ENCODE measurements at regions not wholly inside any gene's neighbourhood (a gene's known extent, or its start where the extent isn't known, plus 50 kb on each side); places are given as distances from the start of the nearest gene placed in this dataset.

DNA sequence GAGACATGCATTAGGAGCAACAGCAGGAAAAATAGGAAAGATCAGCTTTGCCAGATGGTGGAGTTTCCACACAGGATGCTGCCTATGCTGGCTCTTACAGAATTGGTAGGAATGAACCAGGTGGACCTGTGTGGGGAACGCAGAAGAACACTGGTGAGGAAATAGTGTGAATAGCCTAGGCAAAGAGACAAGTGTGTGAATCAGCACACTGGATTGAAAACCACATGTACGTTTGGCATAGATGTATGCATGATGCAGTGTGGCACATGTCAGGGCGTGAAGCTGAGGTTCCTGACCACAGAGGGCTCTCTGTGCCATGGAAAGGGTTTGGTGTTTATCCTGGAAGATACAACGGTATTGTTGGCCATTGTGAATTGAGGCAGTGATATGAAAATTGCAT, 156.5 kb upstream of the SLC10A2 start:
- H3K4me3 Mint-ChIP-seq = no peak overlapping the region
- no peak for ATAC-seq (replicated peaks)
- peaks cover 0 to 4% of the 10 kb centered on the region in 2 donors for H3K27me3 Mint-ChIP-seq
- no peak overlapping the region for H3K27ac Mint-ChIP-seq
- H3K9me3 Mint-ChIP-seq = no peaks in the 10 kb centered on the region
- no peak for DNase-seq
- H3K36me3 Mint-ChIP-seq = no peaks in the 10 kb centered on the region
- no peaks in the 10 kb centered on the region for H3K4me1 Mint-ChIP-seq

- Mint-ChIP-seq H3K27me3 (peaks cover 0 to 7% of the 10 kb centered on the region in 2 donors), H3K27ac (no peak overlapping the region), H3K9me3 (no peaks in the 10 kb centered on the region), H3K4me3 (no peak overlapping the region), H3K36me3 (no peaks in the 10 kb centered on the region), H3K4me1 (no peaks in the 10 kb centered on the region)
- ATAC-seq (replicated peaks) (no peak), DNase-seq (no peak)
Observed at GRCh38 chr13:103218253-103218652, 152.0 kb upstream of the SLC10A2 start.

DNA sequence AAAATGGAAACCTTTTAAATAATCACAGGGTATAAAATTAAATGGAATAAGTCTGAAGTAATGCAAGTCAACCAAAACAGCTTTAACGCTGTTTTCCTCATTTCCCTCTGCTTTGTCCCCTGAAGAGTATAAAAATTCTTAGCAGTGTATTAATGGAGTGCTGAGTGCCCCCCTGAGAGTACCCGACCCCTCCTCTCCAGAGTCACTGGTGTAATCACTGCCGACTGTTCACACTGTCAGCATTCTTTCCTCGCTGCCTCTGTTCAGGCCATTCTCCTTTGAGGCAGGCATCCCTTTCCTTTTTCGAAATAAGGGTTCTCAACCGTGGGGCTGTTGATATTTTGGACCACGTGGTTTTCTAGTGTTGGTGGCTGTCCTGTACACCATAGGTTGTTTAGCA, 146.9 kb upstream of the SLC10A2 start:
- no peak overlapping the region for H3K27ac Mint-ChIP-seq
- peaks cover 0 to 4% of the 10 kb centered on the region in 2 donors for H3K27me3 Mint-ChIP-seq
- H3K36me3 Mint-ChIP-seq = no peaks in the 10 kb centered on the region
- ATAC-seq (replicated peaks) (no peak), DNase-seq (no peak)
- H3K9me3 Mint-ChIP-seq = no peaks in the 10 kb centered on the region
- no peaks in the 10 kb centered on the region for H3K4me1 Mint-ChIP-seq
- no peak overlapping the region for H3K4me3 Mint-ChIP-seq

DNA sequence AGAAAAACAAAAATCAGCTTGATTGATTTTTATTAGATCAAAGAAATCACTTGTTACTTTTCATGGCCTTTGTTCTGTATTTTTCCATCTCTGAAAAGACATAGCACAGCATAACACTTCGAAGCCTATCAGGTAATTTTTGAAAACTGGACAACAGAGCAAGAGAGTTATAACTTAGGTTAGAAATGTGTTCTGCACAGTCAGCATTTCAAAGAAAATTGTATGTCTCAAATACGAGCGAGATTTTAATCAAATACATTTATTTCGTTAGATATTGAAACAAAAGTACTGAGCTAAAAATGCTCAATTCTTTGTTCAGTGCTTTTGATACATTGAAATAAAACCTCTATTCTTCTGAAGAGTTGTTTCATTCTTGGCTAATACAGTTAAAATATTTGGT, 144.1 kb upstream of the SLC10A2 start:
- Mint-ChIP-seq H3K27me3 (peaks cover 0 to 2% of the 10 kb centered on the region in 2 donors), H3K4me3 (no peak overlapping the region)

DNA sequence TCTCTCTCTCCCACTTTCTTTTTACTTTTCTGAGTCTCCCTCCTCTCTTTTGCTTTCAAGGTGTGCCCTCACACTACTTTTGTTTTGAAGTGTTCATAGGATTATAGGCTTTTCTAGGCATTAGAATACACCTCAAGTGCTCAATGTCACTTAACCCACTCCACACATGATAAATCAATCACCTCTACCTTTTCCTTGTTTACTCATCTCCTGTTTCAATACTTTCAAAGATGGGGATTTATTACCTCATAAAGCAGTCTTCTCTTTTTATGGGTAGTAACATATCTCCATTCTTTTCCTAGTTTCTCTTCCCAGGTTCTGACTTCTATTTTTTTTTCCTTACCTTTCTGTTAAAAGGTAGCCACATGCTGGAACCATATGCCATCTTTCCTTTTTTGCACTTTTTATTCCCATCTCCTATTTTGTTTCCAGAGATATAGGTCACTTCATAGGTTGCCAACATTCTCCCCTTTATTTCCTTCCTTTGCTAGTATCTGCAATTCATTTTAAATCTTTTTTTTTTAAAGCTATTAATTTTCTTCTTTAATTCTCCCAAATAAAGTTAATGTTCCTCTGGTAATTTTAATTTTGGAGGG, 137.6 kb upstream of the SLC10A2 start:
- ATAC-seq (replicated peaks) (no peak), DNase-seq (no peak)
- peaks cover 0 to 4% of the 10 kb centered on the region in 2 donors for H3K27me3 Mint-ChIP-seq
- no peak overlapping the region for H3K27ac Mint-ChIP-seq
- peaks cover 9 to 11% of the 10 kb centered on the region in 2 donors for H3K9me3 Mint-ChIP-seq
- H3K4me1 Mint-ChIP-seq = no peaks in the 10 kb centered on the region
- H3K4me3 Mint-ChIP-seq = no peak overlapping the region
- peaks cover 0 to 2% of the 10 kb centered on the region in 2 donors for H3K36me3 Mint-ChIP-seq

More for the DNA sequence above, 144.1 kb upstream of the SLC10A2 start:
- H3K4me1 Mint-ChIP-seq = no peaks in the 10 kb centered on the region
- no peak overlapping the region for H3K27ac Mint-ChIP-seq
- ATAC-seq (replicated peaks) = no peak
- no peaks in the 10 kb centered on the region for H3K9me3 Mint-ChIP-seq
- H3K36me3 Mint-ChIP-seq = no peaks in the 10 kb centered on the region
- no peak for DNase-seq

DNA sequence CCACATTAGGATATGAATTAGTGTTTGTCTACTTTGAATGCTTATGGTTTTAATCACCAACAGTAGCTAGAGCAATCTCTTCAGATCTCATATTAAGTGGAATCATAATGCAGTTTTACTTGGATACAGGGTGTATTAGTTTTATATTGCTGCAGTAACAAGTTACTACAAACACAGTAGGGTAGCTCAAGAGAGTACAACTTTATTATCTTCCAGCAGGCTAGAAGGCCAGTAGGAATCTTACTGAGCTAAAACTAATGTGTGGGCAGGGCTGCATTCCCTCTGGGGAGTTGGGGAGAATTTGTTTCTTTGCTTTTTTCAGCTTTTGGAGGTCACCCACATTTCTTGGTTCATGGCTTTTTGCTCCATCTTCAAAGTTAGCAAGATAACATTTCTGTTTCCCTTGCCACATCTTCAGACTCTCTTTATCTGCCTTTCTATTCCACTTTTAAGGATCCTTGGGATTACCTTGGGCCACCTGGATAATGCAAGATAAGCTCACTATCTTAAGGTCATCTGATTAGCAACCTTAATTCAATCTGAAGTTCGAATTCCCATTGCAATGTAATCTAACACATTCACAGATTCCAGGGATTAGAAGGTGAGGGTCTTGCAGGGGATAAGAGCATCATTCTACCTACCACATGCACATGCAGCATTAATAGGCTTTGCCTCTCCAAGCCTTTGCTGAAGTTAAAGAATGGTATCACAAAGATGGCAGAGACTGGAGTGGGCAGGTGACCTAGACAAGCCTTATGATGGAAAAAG, 134.1 kb upstream of the SLC10A2 start:
- H3K4me3 Mint-ChIP-seq = no peak overlapping the region
- H3K36me3 Mint-ChIP-seq = peaks cover 0 to 2% of the 10 kb centered on the region in 2 donors
- DNase-seq (no peak), ATAC-seq (replicated peaks) (no peak)
- peaks cover 0 to 4% of the 10 kb centered on the region in 2 donors for H3K27me3 Mint-ChIP-seq
- no peak overlapping the region for H3K27ac Mint-ChIP-seq
- H3K9me3 Mint-ChIP-seq = peaks cover 10 to 13% of the 10 kb centered on the region in 2 donors
- no peaks in the 10 kb centered on the region for H3K4me1 Mint-ChIP-seq

DNA sequence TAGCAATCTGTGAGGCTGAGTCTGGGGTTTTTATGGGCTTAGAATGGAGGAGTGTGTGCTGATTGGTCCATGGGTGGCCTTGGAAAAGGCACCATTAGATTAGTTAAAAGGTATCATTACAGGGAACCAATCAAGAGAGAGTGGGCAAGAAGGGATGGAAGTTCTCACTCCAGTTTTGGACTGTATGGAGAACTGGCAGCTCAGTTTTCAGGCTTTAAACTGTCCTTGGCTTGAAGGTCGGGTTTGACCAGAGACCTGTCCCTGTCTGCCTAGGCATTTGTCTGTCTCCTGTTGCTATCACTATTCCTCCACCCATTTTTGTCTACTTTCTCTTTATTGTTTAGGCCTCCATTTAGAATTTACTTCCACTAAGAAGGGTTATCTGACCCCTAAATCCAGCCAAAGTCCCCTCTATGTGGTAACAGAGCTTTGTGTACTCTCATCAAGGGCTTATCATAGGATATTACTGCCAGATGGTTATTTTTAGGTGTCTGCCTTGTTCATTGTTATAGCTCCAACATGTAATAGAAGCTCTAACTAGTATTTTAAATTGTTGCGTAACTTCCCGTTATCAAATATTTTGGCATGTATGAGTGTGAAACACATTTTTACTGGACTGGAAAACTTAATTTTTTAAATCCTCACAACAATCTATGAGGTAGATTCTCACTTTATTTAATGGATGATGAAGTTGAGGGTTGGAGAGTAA, 133.3 kb upstream of the SLC10A2 start:
- DNase-seq (no peak), ATAC-seq (replicated peaks) (no peak)
- Mint-ChIP-seq H3K36me3 (peaks cover 0 to 2% of the 10 kb centered on the region in 2 donors), H3K27me3 (peaks cover 0 to 4% of the 10 kb centered on the region in 2 donors), H3K4me3 (no peak overlapping the region), H3K4me1 (no peaks in the 10 kb centered on the region), H3K27ac (no peak overlapping the region), H3K9me3 (peaks cover 10 to 13% of the 10 kb centered on the region in 2 donors)

DNA sequence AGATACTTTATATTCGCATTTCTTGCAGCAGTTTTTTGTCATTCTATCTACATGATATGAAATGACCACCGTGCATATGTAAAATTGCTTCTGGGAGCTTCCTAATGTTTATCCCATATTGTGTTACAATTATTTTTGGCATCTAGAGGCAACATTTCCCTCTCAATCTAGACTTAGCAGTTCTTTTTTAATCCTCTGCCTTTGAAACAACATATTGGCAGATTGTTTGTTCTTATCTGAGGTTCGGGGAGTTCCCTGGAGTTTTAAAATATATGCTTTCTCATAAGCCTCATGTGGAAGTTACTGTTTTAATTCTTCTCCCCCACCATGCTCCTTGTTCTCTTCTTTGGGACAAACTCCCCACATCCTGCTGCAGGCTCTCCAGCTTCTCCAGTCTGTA, 130.1 kb upstream of the SLC10A2 start:
- Mint-ChIP-seq H3K27ac (no peak overlapping the region), H3K4me3 (no peak overlapping the region), H3K9me3 (peaks cover 10 to 11% of the 10 kb centered on the region in 2 donors), H3K27me3 (no peaks in the 10 kb centered on the region), H3K4me1 (no peaks in the 10 kb centered on the region), H3K36me3 (peaks cover 0 to 2% of the 10 kb centered on the region in 2 donors)
- DNase-seq (no peak), ATAC-seq (replicated peaks) (no peak)

GRCh38 chr13:103195762-103196161, 129.5 kb upstream of the SLC10A2 start:
- Mint-ChIP-seq H3K27me3 (no peaks in the 10 kb centered on the region), H3K9me3 (peaks cover 10 to 11% of the 10 kb centered on the region in 2 donors), H3K4me3 (no peak overlapping the region), H3K4me1 (no peaks in the 10 kb centered on the region), H3K36me3 (peaks cover 0 to 2% of the 10 kb centered on the region in 2 donors), H3K27ac (no peak overlapping the region)
- ATAC-seq (replicated peaks) (no peak), DNase-seq (no peak)

GRCh38 chr13:103194871-103195270, 128.7 kb upstream of the SLC10A2 start:
- Mint-ChIP-seq H3K36me3 (peaks cover 0 to 2% of the 10 kb centered on the region in 2 donors), H3K9me3 (peaks cover 10 to 11% of the 10 kb centered on the region in 2 donors), H3K4me1 (no peaks in the 10 kb centered on the region), H3K27ac (no peak overlapping the region), H3K4me3 (no peak overlapping the region), H3K27me3 (no peaks in the 10 kb centered on the region)
- no peak for ATAC-seq (replicated peaks)
- no peak for DNase-seq

- no peak overlapping the region for H3K27ac Mint-ChIP-seq
- no peaks in the 10 kb centered on the region for H3K9me3 Mint-ChIP-seq
- no peaks in the 10 kb centered on the region for H3K4me1 Mint-ChIP-seq
- no peak overlapping the region for H3K4me3 Mint-ChIP-seq
- H3K27me3 Mint-ChIP-seq = no peaks in the 10 kb centered on the region
- ATAC-seq (replicated peaks) (no peak), DNase-seq (no peak)
- H3K36me3 Mint-ChIP-seq = no peaks in the 10 kb centered on the region
Observed at GRCh38 chr13:103192511-103193135, 126.4 kb upstream of the SLC10A2 start.

GRCh38 chr13:103190841-103191240, 124.6 kb upstream of the SLC10A2 start:
- H3K27me3 Mint-ChIP-seq = no peaks in the 10 kb centered on the region
- no peak overlapping the region for H3K27ac Mint-ChIP-seq
- H3K4me3 Mint-ChIP-seq = no peak overlapping the region
- no peaks in the 10 kb centered on the region for H3K9me3 Mint-ChIP-seq
- no peak for ATAC-seq (replicated peaks)
- no peaks in the 10 kb centered on the region for H3K36me3 Mint-ChIP-seq
- no peaks in the 10 kb centered on the region for H3K4me1 Mint-ChIP-seq
- no peak for DNase-seq

GRCh38 chr13:103188713-103189326, 122.6 kb upstream of the SLC10A2 start:
- Mint-ChIP-seq H3K4me1 (peaks cover 0 to 2% of the 10 kb centered on the region in 2 donors), H3K9me3 (no peaks in the 10 kb centered on the region), H3K4me3 (no peak overlapping the region), H3K27me3 (no peaks in the 10 kb centered on the region), H3K36me3 (no peaks in the 10 kb centered on the region), H3K27ac (no peak overlapping the region)
- ATAC-seq (replicated peaks) (no peak), DNase-seq (no peak)

- Mint-ChIP-seq H3K36me3 (no peaks in the 10 kb centered on the region), H3K27me3 (peaks cover 0 to 4% of the 10 kb centered on the region in 2 donors), H3K4me1 (peaks cover 0 to 2% of the 10 kb centered on the region in 2 donors), H3K4me3 (no peak overlapping the region), H3K9me3 (no peaks in the 10 kb centered on the region), H3K27ac (no peak overlapping the region)
- no peak for DNase-seq
- no peak for ATAC-seq (replicated peaks)
Observed at GRCh38 chr13:103187721-103188156, 121.5 kb upstream of the SLC10A2 start.
